ENCODE measurements at regions not wholly inside any gene's neighbourhood (a gene's known extent, or its start where the extent isn't known, plus 50 kb on each side); places are given as distances from the start of the nearest gene placed in this dataset.

- Histone ChIP-seq H4K20me1 (ENCODE audit: insufficient read depth, low read length, poor library complexity, severe bottlenecking) (no peaks in the 10 kb centered on the region), H3K4me2 (ENCODE audit: low read depth, low read length, poor library complexity, severe bottlenecking) (no peak overlapping the region), H3K27me3 (ENCODE audit: insufficient read depth, low read length, poor library complexity, severe bottlenecking) (no peaks in the 10 kb centered on the region), H2AFZ (ENCODE audit: low read length) (0 out of 2 replicates have a peak overlapping the region, but pooled peaks have one; percentile 10), H3K4me3 (ENCODE audit: low read length, poor library complexity, severe bottlenecking) (no peak overlapping the region), H3K9me3 (ENCODE audit: insufficient read depth, low read depth, low read length) (no peaks in the 10 kb centered on the region), H3K79me2 (ENCODE audit: insufficient read depth, low read length) (no peaks in the 10 kb centered on the region), H3K9ac (ENCODE audit: low read depth, low read length, poor library complexity, severe bottlenecking) (no peak overlapping the region), H3K9me2 (replicated peaks; ENCODE audit: low read depth, low read length) (no peaks in the 10 kb centered on the region), H3K36me3 (ENCODE audit: insufficient read depth, low read length) (no peaks in the 10 kb centered on the region), H3K4me1 (ENCODE audit: insufficient read depth, low read length, poor library complexity, severe bottlenecking) (peaks cover 34% of the 10 kb centered on the region), H3F3A (ENCODE audit: low read depth) (0 out of 2 replicates have a peak, but pooled peaks cover 4% of the 10 kb centered on the region)
- TF ChIP-seq EZH2phosphoT487 (IDR thresholded peaks at IDR 0.05; ENCODE audit: borderline replicate concordance): no peak
- no peak for TF ChIP-seq CTCF (conservative IDR thresholded peaks at IDR 0.05; ENCODE audit: low read length)
Measured at GRCh38 chr5:74499256-74500050, 141.1 kb downstream of the ENC1 start.

- peaks cover 27% of the 10 kb centered on the region for H3K4me1 ChIP-seq (ENCODE audit: insufficient read depth, low read length, poor library complexity, severe bottlenecking)
- H4K20me1 ChIP-seq (ENCODE audit: insufficient read depth, low read length, poor library complexity, severe bottlenecking): no peaks in the 10 kb centered on the region
- H3K9me2 ChIP-seq (replicated peaks; ENCODE audit: low read depth, low read length): no peaks in the 10 kb centered on the region
- H3K9me3 ChIP-seq (ENCODE audit: insufficient read depth, low read depth, low read length): no peaks in the 10 kb centered on the region
- peak overlapping the region; percentile 5 for H3K4me2 ChIP-seq (ENCODE audit: low read depth, low read length, poor library complexity, severe bottlenecking)
- peak overlapping the region; percentile 77 for H2AFZ ChIP-seq (ENCODE audit: low read length)
- H3K27me3 ChIP-seq (ENCODE audit: insufficient read depth, low read length, poor library complexity, severe bottlenecking): no peaks in the 10 kb centered on the region
- TF ChIP-seq CTCF (conservative IDR thresholded peaks at IDR 0.05; ENCODE audit: low read length): no peak
- no peak for TF ChIP-seq EZH2phosphoT487 (IDR thresholded peaks at IDR 0.05; ENCODE audit: borderline replicate concordance)
- H3F3A ChIP-seq (ENCODE audit: low read depth): no peaks in the 10 kb centered on the region
- no peak overlapping the region for H3K9ac ChIP-seq (ENCODE audit: low read depth, low read length, poor library complexity, severe bottlenecking)
- H3K79me2 ChIP-seq (ENCODE audit: insufficient read depth, low read length): no peaks in the 10 kb centered on the region
- no peak overlapping the region for H3K4me3 ChIP-seq (ENCODE audit: low read length, poor library complexity, severe bottlenecking)
- no peaks in the 10 kb centered on the region for H3K36me3 ChIP-seq (ENCODE audit: insufficient read depth, low read length)
Measured at GRCh38 chr5:74497706-74498105, 142.8 kb downstream of the ENC1 start.

GRCh38 chr5:74493411-74493810, 147.1 kb downstream of the ENC1 start:
- no peaks in the 10 kb centered on the region for H3K36me3 ChIP-seq (ENCODE audit: insufficient read depth, low read length)
- H3K27me3 ChIP-seq (ENCODE audit: insufficient read depth, low read length, poor library complexity, severe bottlenecking): no peaks in the 10 kb centered on the region
- H3K79me2 ChIP-seq (ENCODE audit: insufficient read depth, low read length): no peaks in the 10 kb centered on the region
- H2AFZ ChIP-seq (ENCODE audit: low read length): no peak overlapping the region
- H3K9ac ChIP-seq (ENCODE audit: low read depth, low read length, poor library complexity, severe bottlenecking): no peak overlapping the region
- H3K4me3 ChIP-seq (ENCODE audit: low read length, poor library complexity, severe bottlenecking): no peak overlapping the region
- H4K20me1 ChIP-seq (ENCODE audit: insufficient read depth, low read length, poor library complexity, severe bottlenecking): no peaks in the 10 kb centered on the region
- H3K9me2 ChIP-seq (replicated peaks; ENCODE audit: low read depth, low read length): no peaks in the 10 kb centered on the region
- no peaks in the 10 kb centered on the region for H3K9me3 ChIP-seq (ENCODE audit: insufficient read depth, low read depth, low read length)
- no peaks in the 10 kb centered on the region for H3F3A ChIP-seq (ENCODE audit: low read depth)
- H3K4me1 ChIP-seq (ENCODE audit: insufficient read depth, low read length, poor library complexity, severe bottlenecking): peaks cover 15% of the 10 kb centered on the region
- no peak overlapping the region for H3K4me2 ChIP-seq (ENCODE audit: low read depth, low read length, poor library complexity, severe bottlenecking)
- no peak for TF ChIP-seq CTCF (conservative IDR thresholded peaks at IDR 0.05; ENCODE audit: low read length)

Data from Loucy (cell line).